Panc1 (cell line): ENCODE measurements at regions not wholly inside any gene's neighbourhood (a gene's known extent, or its start where the extent isn't known, plus 50 kb on each side); places are given as distances from the start of the nearest gene placed in this dataset.

ENCODE experiments used
- POLR2AphosphoS5 ChIP-seq: IDR thresholded peaks from 2 replicates; pipeline ENCODE4 v1.6.1; 2012; ENCODE audit warnings: mild to moderate bottlenecking, low read depth, low read length, moderate library complexity
- TCF7L2 ChIP-seq: IDR thresholded peaks from 2 replicates; pipeline ENCODE4 v1.6.1; 2011; ENCODE audit warnings: mild to moderate bottlenecking, low read depth, low read length, inconsistent platforms
- TF ChIP-seq, protein P1 (sequence below): fragments of 450-650 bp; IDR thresholded peaks from 2 replicates; pipeline ENCODE4 v1.5.1; 2017; ENCODE audit warnings: mild to moderate bottlenecking
- TF ChIP-seq, protein P2 (sequence below), 2 experiments: IDR thresholded peaks; 2 replicates each; pipeline ENCODE4 v1.6.1; 2011 to 2012; ENCODE audit warnings: low read depth in 2 of 2, control low read depth in 1 of 2, low read length in 1 of 2, mild to moderate bottlenecking in 1 of 2, moderate library complexity in 1 of 2; ENCODE audit not compliant: insufficient read depth in 1 of 2

DNA sequence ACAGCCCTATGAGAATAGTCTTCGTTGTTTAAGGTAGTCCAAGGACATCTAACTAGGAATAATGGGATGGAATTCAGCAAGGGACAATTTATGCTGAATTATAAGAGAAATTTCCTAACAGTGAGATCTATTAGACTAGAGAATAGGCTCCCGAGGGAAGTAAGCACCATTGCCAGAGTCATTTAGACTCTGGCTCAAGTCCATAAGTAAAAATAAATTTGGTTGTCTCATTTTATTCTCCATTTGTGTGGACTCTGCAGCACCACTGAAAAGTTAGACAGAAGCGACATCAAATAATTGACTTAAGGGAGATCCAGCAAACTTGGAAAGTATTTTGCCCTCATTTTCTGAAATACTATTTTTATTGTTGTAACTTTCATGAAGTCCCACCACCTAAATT is 129.3 kb upstream of the SMIM21 start:
- TF ChIP-seq, protein P1, sequence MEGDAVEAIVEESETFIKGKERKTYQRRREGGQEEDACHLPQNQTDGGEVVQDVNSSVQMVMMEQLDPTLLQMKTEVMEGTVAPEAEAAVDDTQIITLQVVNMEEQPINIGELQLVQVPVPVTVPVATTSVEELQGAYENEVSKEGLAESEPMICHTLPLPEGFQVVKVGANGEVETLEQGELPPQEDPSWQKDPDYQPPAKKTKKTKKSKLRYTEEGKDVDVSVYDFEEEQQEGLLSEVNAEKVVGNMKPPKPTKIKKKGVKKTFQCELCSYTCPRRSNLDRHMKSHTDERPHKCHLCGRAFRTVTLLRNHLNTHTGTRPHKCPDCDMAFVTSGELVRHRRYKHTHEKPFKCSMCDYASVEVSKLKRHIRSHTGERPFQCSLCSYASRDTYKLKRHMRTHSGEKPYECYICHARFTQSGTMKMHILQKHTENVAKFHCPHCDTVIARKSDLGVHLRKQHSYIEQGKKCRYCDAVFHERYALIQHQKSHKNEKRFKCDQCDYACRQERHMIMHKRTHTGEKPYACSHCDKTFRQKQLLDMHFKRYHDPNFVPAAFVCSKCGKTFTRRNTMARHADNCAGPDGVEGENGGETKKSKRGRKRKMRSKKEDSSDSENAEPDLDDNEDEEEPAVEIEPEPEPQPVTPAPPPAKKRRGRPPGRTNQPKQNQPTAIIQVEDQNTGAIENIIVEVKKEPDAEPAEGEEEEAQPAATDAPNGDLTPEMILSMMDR = no peak
- TF ChIP-seq, protein P2, sequence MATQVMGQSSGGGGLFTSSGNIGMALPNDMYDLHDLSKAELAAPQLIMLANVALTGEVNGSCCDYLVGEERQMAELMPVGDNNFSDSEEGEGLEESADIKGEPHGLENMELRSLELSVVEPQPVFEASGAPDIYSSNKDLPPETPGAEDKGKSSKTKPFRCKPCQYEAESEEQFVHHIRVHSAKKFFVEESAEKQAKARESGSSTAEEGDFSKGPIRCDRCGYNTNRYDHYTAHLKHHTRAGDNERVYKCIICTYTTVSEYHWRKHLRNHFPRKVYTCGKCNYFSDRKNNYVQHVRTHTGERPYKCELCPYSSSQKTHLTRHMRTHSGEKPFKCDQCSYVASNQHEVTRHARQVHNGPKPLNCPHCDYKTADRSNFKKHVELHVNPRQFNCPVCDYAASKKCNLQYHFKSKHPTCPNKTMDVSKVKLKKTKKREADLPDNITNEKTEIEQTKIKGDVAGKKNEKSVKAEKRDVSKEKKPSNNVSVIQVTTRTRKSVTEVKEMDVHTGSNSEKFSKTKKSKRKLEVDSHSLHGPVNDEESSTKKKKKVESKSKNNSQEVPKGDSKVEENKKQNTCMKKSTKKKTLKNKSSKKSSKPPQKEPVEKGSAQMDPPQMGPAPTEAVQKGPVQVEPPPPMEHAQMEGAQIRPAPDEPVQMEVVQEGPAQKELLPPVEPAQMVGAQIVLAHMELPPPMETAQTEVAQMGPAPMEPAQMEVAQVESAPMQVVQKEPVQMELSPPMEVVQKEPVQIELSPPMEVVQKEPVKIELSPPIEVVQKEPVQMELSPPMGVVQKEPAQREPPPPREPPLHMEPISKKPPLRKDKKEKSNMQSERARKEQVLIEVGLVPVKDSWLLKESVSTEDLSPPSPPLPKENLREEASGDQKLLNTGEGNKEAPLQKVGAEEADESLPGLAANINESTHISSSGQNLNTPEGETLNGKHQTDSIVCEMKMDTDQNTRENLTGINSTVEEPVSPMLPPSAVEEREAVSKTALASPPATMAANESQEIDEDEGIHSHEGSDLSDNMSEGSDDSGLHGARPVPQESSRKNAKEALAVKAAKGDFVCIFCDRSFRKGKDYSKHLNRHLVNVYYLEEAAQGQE (IDR thresholded peaks at IDR 0.05; ENCODE audit: insufficient read depth in 1 of 2, low read depth in 2 of 2, low read length in 1 of 2) = no peak
- TF ChIP-seq POLR2AphosphoS5 (no peak), TCF7L2 (no peak)
